WTC11 (cell line): ENCODE measurements at regions not wholly inside any gene's neighbourhood (a gene's known extent, or its start where the extent isn't known, plus 50 kb on each side); places are given as distances from the start of the nearest gene placed in this dataset.

Source experiments
- ATAC-seq: fragments of 200-7000 bp; cut with Tn5 transposase; 2 replicates; pipeline ENCODE4 v1.10.0; 2021; ENCODE audit warnings: mild to moderate bottlenecking, moderate library complexity
- CTCF ChIA-PET: fragments of 300-600 bp; sonication (Branson Sonifier 250); formaldehyde crosslinking; loops from one replicate; lab custom pipeline; 2021; ENCODE audit warnings: antibody characterized with exemption; lab: Charles Lee
- POLR2A ChIA-PET: fragments of 350-600 bp; sonication (Branson Sonifier 250); formaldehyde crosslinking; loops from one replicate; lab custom pipeline; 2021; ENCODE audit warnings: antibody characterized with exemption; lab: Charles Lee
- DNase-seq: peaks from one replicate; pipeline ENCODE4 v3.0.0; 2021; ENCODE audit warnings: low spot score
- H3K27ac Mint-ChIP-seq: 2 replicates; pipeline ENCODE4 v1.8.0; 2021; ENCODE audit warnings: mixed read lengths
- H3K27me3 Mint-ChIP-seq: 2 replicates; pipeline ENCODE4 v1.8.0; 2021; ENCODE audit warnings: low read depth, mild to moderate bottlenecking, moderate library complexity, mixed read lengths
- H3K36me3 Mint-ChIP-seq: 2 replicates; pipeline ENCODE4 v1.8.0; 2021; ENCODE audit warnings: mixed read lengths
- H3K4me1 Mint-ChIP-seq: 2 replicates; pipeline ENCODE4 v1.8.0; 2022; ENCODE audit warnings: mixed read lengths
- H3K4me3 Mint-ChIP-seq: 2 replicates; pipeline ENCODE4 v1.8.0; 2021; ENCODE audit warnings: mild to moderate bottlenecking, moderate library complexity, mixed read lengths
- H3K9me3 Mint-ChIP-seq: 2 replicates; pipeline ENCODE4 v1.8.0; 2021; ENCODE audit warnings: mixed read lengths
- ATF1 ChIP-seq: sonication (generic); formaldehyde crosslinking; IDR thresholded peaks from 2 replicates; pipeline ENCODE4 v1.8.1; 2023; ENCODE audit warnings: mild to moderate bottlenecking, moderate library complexity, missing genetic modification reagents
- JUN ChIP-seq: sonication (generic); formaldehyde crosslinking; IDR thresholded peaks from 2 replicates; pipeline ENCODE4 v1.8.0; 2023; ENCODE audit warnings: mild to moderate bottlenecking, missing genetic modification reagents
- NFATC4 ChIP-seq: fragments of 250-450 bp; sonication (Bioruptor Pico); IDR thresholded peaks from 2 replicates; pipeline ENCODE4 v1.9.0; 2021; ENCODE audit warnings: mild to moderate bottlenecking
- NFE2L1 ChIP-seq: sonication (generic); formaldehyde crosslinking; IDR thresholded peaks from 2 replicates; pipeline ENCODE4 v1.8.1; 2023; ENCODE audit warnings: missing genetic modification reagents
- NR1H2 ChIP-seq: sonication (generic); formaldehyde crosslinking; IDR thresholded peaks from 2 replicates; pipeline ENCODE4 v1.9.0; 2021; ENCODE audit warnings: mild to moderate bottlenecking, moderate library complexity, missing genetic modification reagents
- NR2C2 ChIP-seq: sonication (generic); formaldehyde crosslinking; IDR thresholded peaks from 2 replicates; pipeline ENCODE4 v1.8.0; 2022; ENCODE audit warnings: mild to moderate bottlenecking, missing genetic modification reagents
- NR3C1 ChIP-seq: sonication (generic); formaldehyde crosslinking; conservative IDR thresholded peaks from 2 replicates; pipeline ENCODE4 v1.8.1; 2023; ENCODE audit warnings: low read depth, mild to moderate bottlenecking, missing genetic modification reagents
- SP1 ChIP-seq: sonication (generic); formaldehyde crosslinking; conservative IDR thresholded peaks from 2 replicates; pipeline ENCODE4 v1.8.1; 2022; ENCODE audit warnings: missing genetic modification reagents
- ZBTB21 ChIP-seq: sonication (generic); formaldehyde crosslinking; IDR thresholded peaks from 2 replicates; pipeline ENCODE4 v1.8.1; 2023; ENCODE audit warnings: mild to moderate bottlenecking, missing genetic modification reagents, borderline replicate concordance
- ZNF121 ChIP-seq: sonication (generic); formaldehyde crosslinking; IDR thresholded peaks from 2 replicates; pipeline ENCODE4 v1.8.0; 2023; ENCODE audit warnings: missing genetic modification reagents
- ZNF138 ChIP-seq: sonication (generic); formaldehyde crosslinking; conservative IDR thresholded peaks from 2 replicates; pipeline ENCODE4 v1.8.1; 2022; ENCODE audit warnings: mild to moderate bottlenecking, moderate library complexity, missing genetic modification reagents
- ZNF219 ChIP-seq: sonication (generic); formaldehyde crosslinking; IDR thresholded peaks from 2 replicates; pipeline ENCODE4 v1.8.0; 2023; ENCODE audit warnings: missing genetic modification reagents, mild to moderate bottlenecking, borderline replicate concordance
- ZNF232 ChIP-seq: sonication (generic); formaldehyde crosslinking; IDR thresholded peaks from 2 replicates; pipeline ENCODE4 v1.8.0; 2022; ENCODE audit warnings: mild to moderate bottlenecking, missing genetic modification reagents
- ZNF281 ChIP-seq: sonication (generic); formaldehyde crosslinking; IDR thresholded peaks from 2 replicates; pipeline ENCODE4 v1.8.0; 2023; ENCODE audit warnings: mild to moderate bottlenecking, missing genetic modification reagents
- ZNF423 ChIP-seq: fragments of 250-450 bp; sonication (Bioruptor Pico); IDR thresholded peaks from 2 replicates; pipeline ENCODE4 v2.1.2; 2022; ENCODE audit warnings: mild to moderate bottlenecking, moderate library complexity
- ZNF425 ChIP-seq: fragments of 250-450 bp; sonication (Bioruptor Pico); conservative IDR thresholded peaks from 2 replicates; pipeline ENCODE4 v1.9.0; 2021; ENCODE audit warnings: mild to moderate bottlenecking
- ZNF671 ChIP-seq: fragments of 250-450 bp; sonication (Bioruptor Pico); IDR thresholded peaks from 2 replicates; pipeline ENCODE4 v1.8.0; 2021; ENCODE audit warnings: mild to moderate bottlenecking
- TF ChIP-seq, protein P1 (sequence below): sonication (generic); formaldehyde crosslinking; IDR thresholded peaks from 2 replicates; pipeline ENCODE4 v1.8.1; 2023; ENCODE audit warnings: mild to moderate bottlenecking, missing genetic modification reagents
- TF ChIP-seq, protein P2 (sequence below): fragments of 200-600 bp; IDR thresholded peaks from 2 replicates; pipeline ENCODE4 v1.8.0; 2022; ENCODE audit warnings: antibody characterized with exemption
- TF ChIP-seq, protein P3 (sequence below): fragments of 250-450 bp; sonication (Bioruptor Pico); IDR thresholded peaks from 2 replicates; pipeline ENCODE4 v1.8.0; 2021; ENCODE audit warnings: mild to moderate bottlenecking

DNA sequence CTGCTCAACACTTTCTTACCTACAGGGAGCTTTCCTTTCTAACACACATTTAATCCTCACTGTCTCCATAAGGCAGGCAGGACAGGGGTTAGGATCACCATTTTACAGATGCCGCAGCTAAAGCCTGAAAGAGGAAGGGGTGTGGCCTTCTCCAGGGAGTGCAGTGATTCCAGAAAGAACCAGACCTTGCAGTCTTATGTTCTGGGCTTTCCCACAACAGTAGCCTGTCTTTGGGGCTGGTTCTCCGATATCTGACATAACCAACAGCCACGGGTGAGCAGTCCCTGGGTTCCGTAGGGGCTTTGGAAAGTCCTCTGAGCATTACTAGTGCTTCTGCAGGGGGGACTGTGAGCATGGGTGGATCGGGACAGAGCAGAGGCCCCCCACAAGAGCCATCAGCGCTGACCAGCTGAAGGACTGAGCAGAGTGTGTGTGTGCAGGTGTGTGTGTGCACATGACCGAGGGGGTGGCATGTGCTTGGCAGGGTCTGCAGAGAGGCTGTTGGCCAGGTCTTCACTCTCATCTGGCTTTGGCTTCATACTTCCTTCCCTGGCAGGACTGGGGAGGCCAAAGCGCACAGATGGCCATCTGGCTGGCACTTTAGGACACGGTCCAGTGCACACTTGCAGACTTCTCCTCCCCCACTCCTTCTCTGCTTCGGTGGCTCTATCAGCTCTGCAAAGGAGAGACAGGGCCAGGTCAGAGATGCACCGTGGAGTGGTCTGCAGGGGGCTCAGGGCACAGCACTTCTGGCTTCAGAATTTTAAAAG is 400.3 kb downstream of the RPS24 start:
- CTCF ChIA-PET, result interaction anchor here (1.1 to 1.7 kb wide), 2 partner anchors 174 to 224 kb away, joined by 3 to 6 read pairs; no protein-coding TSS in a partner anchor
- Mint-ChIP-seq H3K36me3 (no peaks in the 10 kb centered on the region), H3K4me3 (no peak overlapping the region), H3K4me1 (peaks cover 11% of the 10 kb centered on the region), H3K9me3 (peaks cover 5% of the 10 kb centered on the region; the same call in 1 of the 2 replicates), H3K27me3 (peaks cover 6% of the 10 kb centered on the region), H3K27ac (no peak overlapping the region)
- ATAC-seq, result peak; percentile 16; the same call in 1 of the 2 replicates
- POLR2A ChIA-PET, result no interaction called here
- TF ChIP-seq NFE2L1, result no peak
- no peak for TF ChIP-seq JUN (CRISPR knock-in tag)
- TF ChIP-seq ZNF281 (CRISPR knock-in tag), result no peak
- no peak for TF ChIP-seq ZNF671 (CRISPR knock-in tag)
- TF ChIP-seq NR1H2, result no peak
- no peak for TF ChIP-seq ZNF138 (CRISPR knock-in tag)
- TF ChIP-seq, protein P1, sequence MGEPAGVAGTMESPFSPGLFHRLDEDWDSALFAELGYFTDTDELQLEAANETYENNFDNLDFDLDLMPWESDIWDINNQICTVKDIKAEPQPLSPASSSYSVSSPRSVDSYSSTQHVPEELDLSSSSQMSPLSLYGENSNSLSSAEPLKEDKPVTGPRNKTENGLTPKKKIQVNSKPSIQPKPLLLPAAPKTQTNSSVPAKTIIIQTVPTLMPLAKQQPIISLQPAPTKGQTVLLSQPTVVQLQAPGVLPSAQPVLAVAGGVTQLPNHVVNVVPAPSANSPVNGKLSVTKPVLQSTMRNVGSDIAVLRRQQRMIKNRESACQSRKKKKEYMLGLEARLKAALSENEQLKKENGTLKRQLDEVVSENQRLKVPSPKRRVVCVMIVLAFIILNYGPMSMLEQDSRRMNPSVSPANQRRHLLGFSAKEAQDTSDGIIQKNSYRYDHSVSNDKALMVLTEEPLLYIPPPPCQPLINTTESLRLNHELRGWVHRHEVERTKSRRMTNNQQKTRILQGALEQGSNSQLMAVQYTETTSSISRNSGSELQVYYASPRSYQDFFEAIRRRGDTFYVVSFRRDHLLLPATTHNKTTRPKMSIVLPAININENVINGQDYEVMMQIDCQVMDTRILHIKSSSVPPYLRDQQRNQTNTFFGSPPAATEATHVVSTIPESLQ (CRISPR knock-in tag), result no peak
- no peak for TF ChIP-seq ZNF232 (CRISPR knock-in tag)
- DNase-seq, result no peak

GRCh38 chr10:78434886-78435285 is 401.2 kb downstream of the RPS24 start:
- DNase-seq, result no peak
- H3K9me3 Mint-ChIP-seq, result no peaks in the 10 kb centered on the region
- no peak overlapping the region for H3K4me3 Mint-ChIP-seq
- CTCF ChIA-PET, result no interaction called here
- peaks cover 11% of the 10 kb centered on the region for H3K4me1 Mint-ChIP-seq
- POLR2A ChIA-PET, result no interaction called here
- no peaks in the 10 kb centered on the region; the same call in none of the 2 replicates for H3K27me3 Mint-ChIP-seq
- no peak overlapping the region for H3K27ac Mint-ChIP-seq
- ATAC-seq, result no peak
- no peaks in the 10 kb centered on the region for H3K36me3 Mint-ChIP-seq
- TF ChIP-seq ZNF423, result no peak

DNA sequence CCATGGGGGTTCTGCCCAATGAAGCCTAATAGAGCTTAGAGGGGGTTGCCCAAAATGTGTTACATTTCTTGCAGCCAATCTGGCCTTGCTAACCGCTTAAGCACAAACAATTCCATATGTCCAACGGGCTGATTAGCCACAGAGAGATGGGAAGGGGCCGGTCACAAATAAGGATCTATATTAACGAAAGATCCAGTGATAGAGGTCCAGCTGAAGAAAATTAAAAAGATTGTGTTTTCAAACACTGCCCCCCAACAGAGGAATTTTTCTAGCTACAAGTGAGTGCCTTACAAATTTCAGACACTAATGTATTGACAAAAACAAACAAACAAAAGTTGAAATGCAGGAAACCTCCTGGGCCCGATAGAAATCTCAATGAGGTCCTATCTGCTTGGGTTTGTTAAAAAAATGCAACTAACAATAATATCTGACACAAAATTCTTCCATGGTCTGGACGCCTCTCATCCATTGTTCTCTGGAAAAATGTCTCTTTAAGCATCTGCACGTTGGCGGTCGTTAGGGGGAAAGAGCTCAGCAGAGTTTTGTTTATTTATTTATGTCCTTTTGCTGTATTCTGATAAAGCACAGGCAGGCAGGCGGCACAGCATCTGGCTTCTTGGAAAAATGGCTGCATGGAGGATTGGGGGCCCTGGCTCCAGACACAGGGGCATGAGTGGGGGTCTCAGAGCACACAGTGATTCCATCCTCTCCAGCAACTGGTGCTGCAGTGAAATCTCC is 402.0 kb downstream of the RPS24 start:
- Mint-ChIP-seq H3K4me1 (peaks cover 14% of the 10 kb centered on the region), H3K36me3 (no peaks in the 10 kb centered on the region)

DNA sequence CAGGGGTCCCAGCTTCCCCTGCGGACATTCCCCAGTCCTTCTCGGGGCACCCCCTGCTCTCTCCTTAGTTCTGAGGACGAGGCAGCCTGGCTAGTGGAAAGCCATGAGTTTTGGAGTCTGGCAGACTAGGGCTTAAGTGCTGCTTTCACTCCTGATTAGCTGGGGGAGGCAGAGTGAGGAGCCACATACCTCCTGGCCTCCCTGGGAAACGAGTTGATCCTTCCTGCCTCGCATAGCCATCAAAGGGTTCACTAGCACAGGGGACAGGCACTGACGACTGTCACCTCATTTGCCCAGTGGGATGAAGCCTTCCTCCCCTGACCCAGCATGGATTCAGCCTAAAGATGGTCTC is 402.5 kb downstream of the RPS24 start:
- H3K27me3 Mint-ChIP-seq, result no peaks in the 10 kb centered on the region; the same call in 1 of the 2 replicates
- peaks cover 14% of the 10 kb centered on the region for H3K4me1 Mint-ChIP-seq
- POLR2A ChIA-PET, result no interaction called here
- CTCF ChIA-PET, result no interaction called here
- H3K9me3 Mint-ChIP-seq, result no peaks in the 10 kb centered on the region
- H3K36me3 Mint-ChIP-seq, result no peaks in the 10 kb centered on the region
- H3K27ac Mint-ChIP-seq, result no peak overlapping the region
- ATAC-seq, result no peak
- no peak for DNase-seq
- no peak overlapping the region for H3K4me3 Mint-ChIP-seq
- TF ChIP-seq NR2C2 (CRISPR knock-in tag) (no peak), ZBTB21 (CRISPR knock-in tag) (no peak), NFATC4 (CRISPR knock-in tag) (no peak), NR3C1 (CRISPR knock-in tag) (no peak), ZNF121 (CRISPR knock-in tag) (no peak), ZNF425 (CRISPR knock-in tag) (no peak), ZNF219 (no peak)
- TF ChIP-seq, protein P2, sequence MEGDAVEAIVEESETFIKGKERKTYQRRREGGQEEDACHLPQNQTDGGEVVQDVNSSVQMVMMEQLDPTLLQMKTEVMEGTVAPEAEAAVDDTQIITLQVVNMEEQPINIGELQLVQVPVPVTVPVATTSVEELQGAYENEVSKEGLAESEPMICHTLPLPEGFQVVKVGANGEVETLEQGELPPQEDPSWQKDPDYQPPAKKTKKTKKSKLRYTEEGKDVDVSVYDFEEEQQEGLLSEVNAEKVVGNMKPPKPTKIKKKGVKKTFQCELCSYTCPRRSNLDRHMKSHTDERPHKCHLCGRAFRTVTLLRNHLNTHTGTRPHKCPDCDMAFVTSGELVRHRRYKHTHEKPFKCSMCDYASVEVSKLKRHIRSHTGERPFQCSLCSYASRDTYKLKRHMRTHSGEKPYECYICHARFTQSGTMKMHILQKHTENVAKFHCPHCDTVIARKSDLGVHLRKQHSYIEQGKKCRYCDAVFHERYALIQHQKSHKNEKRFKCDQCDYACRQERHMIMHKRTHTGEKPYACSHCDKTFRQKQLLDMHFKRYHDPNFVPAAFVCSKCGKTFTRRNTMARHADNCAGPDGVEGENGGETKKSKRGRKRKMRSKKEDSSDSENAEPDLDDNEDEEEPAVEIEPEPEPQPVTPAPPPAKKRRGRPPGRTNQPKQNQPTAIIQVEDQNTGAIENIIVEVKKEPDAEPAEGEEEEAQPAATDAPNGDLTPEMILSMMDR, result no peak
- TF ChIP-seq, protein P3, sequence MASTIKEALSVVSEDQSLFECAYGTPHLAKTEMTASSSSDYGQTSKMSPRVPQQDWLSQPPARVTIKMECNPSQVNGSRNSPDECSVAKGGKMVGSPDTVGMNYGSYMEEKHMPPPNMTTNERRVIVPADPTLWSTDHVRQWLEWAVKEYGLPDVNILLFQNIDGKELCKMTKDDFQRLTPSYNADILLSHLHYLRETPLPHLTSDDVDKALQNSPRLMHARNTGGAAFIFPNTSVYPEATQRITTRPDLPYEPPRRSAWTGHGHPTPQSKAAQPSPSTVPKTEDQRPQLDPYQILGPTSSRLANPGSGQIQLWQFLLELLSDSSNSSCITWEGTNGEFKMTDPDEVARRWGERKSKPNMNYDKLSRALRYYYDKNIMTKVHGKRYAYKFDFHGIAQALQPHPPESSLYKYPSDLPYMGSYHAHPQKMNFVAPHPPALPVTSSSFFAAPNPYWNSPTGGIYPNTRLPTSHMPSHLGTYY (CRISPR knock-in tag), result no peak

More for the DNA sequence above, 402.0 kb downstream of the RPS24 start:
- Mint-ChIP-seq H3K9me3 (no peaks in the 10 kb centered on the region), H3K27ac (no peak overlapping the region), H3K4me3 (no peak overlapping the region), H3K27me3 (no peaks in the 10 kb centered on the region; the same call in none of the 2 replicates)
- ChIA-PET CTCF (no interaction called here), POLR2A (no interaction called here)
- DNase-seq, result no peak
- TF ChIP-seq SP1 (CRISPR knock-in tag) (no peak), NR2C2 (CRISPR knock-in tag) (no peak), ATF1 (no peak)
- no peak for ATAC-seq
